SU-DHL-6 (cell line): ENCODE measurements at regions not wholly inside any gene's neighbourhood (a gene's known extent, or its start where the extent isn't known, plus 50 kb on each side); places are given as distances from the start of the nearest gene placed in this dataset.

Source experiments
- H2AFZ ChIP-seq: fragments of 200-600 bp; sonication (generic); 2 replicates; pipeline ENCODE4 v1.6.1; 2014; ENCODE audit warnings: low read depth, mild to moderate bottlenecking, moderate library complexity, mixed read lengths, antibody characterized with exemption, low read length; ENCODE audit not compliant: severe bottlenecking
- H3F3A ChIP-seq: fragments of 200-600 bp; shearing (Covaris generic); 2 replicates; pipeline ENCODE4 v1.6.0; 2016; ENCODE audit warnings: antibody characterized with exemption, mild to moderate bottlenecking; ENCODE audit not compliant: insufficient read depth
- H3K27ac ChIP-seq: fragments of 200-600 bp; sonication (generic); 2 replicates; pipeline ENCODE4 v1.5.1; 2016; ENCODE audit warnings: low read depth, mild to moderate bottlenecking, low read length, moderate library complexity, mixed read lengths
- H3K27me3 ChIP-seq: fragments of 200-600 bp; sonication (generic), shearing (Covaris generic); 2 replicates; pipeline ENCODE4 v1.6.0; 2014; ENCODE audit warnings: mild to moderate bottlenecking, low read length
- H3K36me3 ChIP-seq: fragments of 200-600 bp; sonication (generic); 2 replicates; pipeline ENCODE4 v1.6.1; 2014; ENCODE audit warnings: mild to moderate bottlenecking, low read length, mixed read lengths
- H3K4me2 ChIP-seq: fragments of 300-600, 200-600 bp; shearing (Covaris generic), sonication (generic); 2 replicates; pipeline ENCODE4 v1.6.0; 2014; ENCODE audit warnings: low read length, low read depth, mild to moderate bottlenecking; ENCODE audit not compliant: poor library complexity, severe bottlenecking
- H3K4me3 ChIP-seq: fragments of 200-600 bp; sonication (generic); 2 replicates; pipeline ENCODE4 v1.5.1; 2014; ENCODE audit warnings: antibody characterized with exemption, low read length, mild to moderate bottlenecking, mixed read lengths; ENCODE audit not compliant: insufficient read depth, poor library complexity, severe bottlenecking
- H3K79me2 ChIP-seq: fragments of 200-600 bp; sonication (generic); 2 replicates; pipeline ENCODE4 v1.6.1; 2014; ENCODE audit warnings: mild to moderate bottlenecking, low read length, moderate library complexity; ENCODE audit not compliant: insufficient read depth
- H3K9ac ChIP-seq: fragments of 200-600 bp; sonication (generic); 2 replicates; pipeline ENCODE4 v1.7.0; 2014; ENCODE audit warnings: mild to moderate bottlenecking, low read length
- H3K9me2 ChIP-seq: fragments of 200-600 bp; sonication (generic); replicated peaks from 2 replicates; pipeline ENCODE4 v1.6.1; 2014; ENCODE audit warnings: low read length; ENCODE audit not compliant: insufficient read depth
- H3K9me3 ChIP-seq: fragments of 200-600 bp; sonication (generic); 2 replicates; pipeline ENCODE4 v1.6.1; 2014; ENCODE audit warnings: low read length, mixed read lengths; ENCODE audit not compliant: insufficient read depth
- H4K20me1 ChIP-seq: fragments of 200-600 bp; sonication (generic); 2 replicates; pipeline ENCODE4 v1.6.1; 2014; ENCODE audit warnings: low read depth, mild to moderate bottlenecking, antibody characterized with exemption, low read length, moderate library complexity, mixed read lengths
- EZH2phosphoT487 ChIP-seq: fragments of 200-600 bp; sonication (generic), shearing (Covaris generic); conservative IDR thresholded peaks from 2 replicates; pipeline ENCODE4 v1.6.1; 2018; ENCODE audit warnings: mild to moderate bottlenecking, antibody characterized with exemption, low read length, moderate library complexity, mixed read lengths
- TF ChIP-seq, protein P1 (sequence below): fragments of 200-600 bp; sonication (generic); IDR thresholded peaks from one replicate; pipeline ENCODE4 v1.5.1; 2017; ENCODE audit warnings: antibody characterized with exemption, mild to moderate bottlenecking, low read length, moderate library complexity; ENCODE audit not compliant: insufficient read depth, poor library complexity, severe bottlenecking

DNA sequence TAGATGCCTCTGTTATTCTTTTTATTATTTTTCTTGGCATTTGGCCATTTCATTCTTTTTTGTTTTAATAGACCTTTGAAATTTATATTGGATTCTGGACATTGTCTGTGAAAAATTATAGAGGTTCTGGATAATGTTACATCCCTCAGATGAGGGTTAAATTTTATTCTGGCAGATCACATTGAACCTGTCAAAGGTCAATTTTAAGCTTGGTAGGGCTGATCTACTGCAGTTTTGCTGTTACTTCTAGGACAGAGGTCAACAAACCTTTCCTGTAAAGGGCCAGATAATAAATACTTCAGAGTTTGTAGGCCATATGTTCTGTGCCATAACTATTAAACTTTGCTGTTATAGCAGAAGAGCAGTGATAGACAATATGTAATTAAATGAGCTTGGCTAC, 318.9 kb upstream of the DPPA4 start:
- H3K27me3 ChIP-seq: no peaks in the 10 kb centered on the region
- no peak overlapping the region for H3K4me3 ChIP-seq
- no peak overlapping the region for H2AFZ ChIP-seq
- H3K27ac ChIP-seq: no peak overlapping the region
- no peaks in the 10 kb centered on the region for H3K9me3 ChIP-seq
- no peak overlapping the region for H3K9ac ChIP-seq
- H3K9me2 ChIP-seq: no peaks in the 10 kb centered on the region
- TF ChIP-seq EZH2phosphoT487: no peak
- TF ChIP-seq, protein P1, sequence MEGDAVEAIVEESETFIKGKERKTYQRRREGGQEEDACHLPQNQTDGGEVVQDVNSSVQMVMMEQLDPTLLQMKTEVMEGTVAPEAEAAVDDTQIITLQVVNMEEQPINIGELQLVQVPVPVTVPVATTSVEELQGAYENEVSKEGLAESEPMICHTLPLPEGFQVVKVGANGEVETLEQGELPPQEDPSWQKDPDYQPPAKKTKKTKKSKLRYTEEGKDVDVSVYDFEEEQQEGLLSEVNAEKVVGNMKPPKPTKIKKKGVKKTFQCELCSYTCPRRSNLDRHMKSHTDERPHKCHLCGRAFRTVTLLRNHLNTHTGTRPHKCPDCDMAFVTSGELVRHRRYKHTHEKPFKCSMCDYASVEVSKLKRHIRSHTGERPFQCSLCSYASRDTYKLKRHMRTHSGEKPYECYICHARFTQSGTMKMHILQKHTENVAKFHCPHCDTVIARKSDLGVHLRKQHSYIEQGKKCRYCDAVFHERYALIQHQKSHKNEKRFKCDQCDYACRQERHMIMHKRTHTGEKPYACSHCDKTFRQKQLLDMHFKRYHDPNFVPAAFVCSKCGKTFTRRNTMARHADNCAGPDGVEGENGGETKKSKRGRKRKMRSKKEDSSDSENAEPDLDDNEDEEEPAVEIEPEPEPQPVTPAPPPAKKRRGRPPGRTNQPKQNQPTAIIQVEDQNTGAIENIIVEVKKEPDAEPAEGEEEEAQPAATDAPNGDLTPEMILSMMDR: no peak
- H3K79me2 ChIP-seq: no peaks in the 10 kb centered on the region
- no peaks in the 10 kb centered on the region; the same call in 1 of the 2 replicates for H3K36me3 ChIP-seq
- H4K20me1 ChIP-seq: no peaks in the 10 kb centered on the region
- no peak overlapping the region for H3K4me2 ChIP-seq
- no peaks in the 10 kb centered on the region for H3F3A ChIP-seq

DNA sequence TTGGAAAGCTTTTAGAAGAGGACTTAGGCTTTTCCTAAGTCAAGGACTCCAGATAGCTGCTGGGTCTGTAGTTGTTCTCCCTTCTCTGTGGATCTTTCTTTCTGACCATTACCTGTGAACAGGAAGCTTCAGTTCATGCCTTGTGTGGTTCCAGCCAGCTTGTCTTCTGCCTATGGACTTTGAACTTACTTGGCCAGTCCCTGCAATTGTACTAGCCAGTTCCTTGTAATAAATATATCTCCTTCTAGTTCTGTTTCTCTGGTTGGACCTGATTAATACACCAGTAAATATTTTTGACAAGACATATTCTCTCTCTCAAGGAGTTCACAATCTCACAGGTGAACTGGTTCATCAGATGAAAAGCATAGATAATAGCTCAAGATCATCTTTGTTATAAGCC, 341.3 kb upstream of the DPPA4 start:
- H3K79me2 ChIP-seq: no peaks in the 10 kb centered on the region
- H4K20me1 ChIP-seq: no peaks in the 10 kb centered on the region
- no peaks in the 10 kb centered on the region for H3F3A ChIP-seq
- H3K27ac ChIP-seq: no peak overlapping the region
- no peaks in the 10 kb centered on the region for H3K36me3 ChIP-seq
- no peaks in the 10 kb centered on the region for H3K9me3 ChIP-seq
- H3K9ac ChIP-seq: no peak overlapping the region
- H3K9me2 ChIP-seq: no peaks in the 10 kb centered on the region
- no peak overlapping the region for H3K4me2 ChIP-seq
- no peak overlapping the region for H3K4me3 ChIP-seq
- H2AFZ ChIP-seq: no peak overlapping the region
- no peaks in the 10 kb centered on the region for H3K27me3 ChIP-seq
- TF ChIP-seq, protein P1: no peak
- no peak for TF ChIP-seq EZH2phosphoT487

DNA sequence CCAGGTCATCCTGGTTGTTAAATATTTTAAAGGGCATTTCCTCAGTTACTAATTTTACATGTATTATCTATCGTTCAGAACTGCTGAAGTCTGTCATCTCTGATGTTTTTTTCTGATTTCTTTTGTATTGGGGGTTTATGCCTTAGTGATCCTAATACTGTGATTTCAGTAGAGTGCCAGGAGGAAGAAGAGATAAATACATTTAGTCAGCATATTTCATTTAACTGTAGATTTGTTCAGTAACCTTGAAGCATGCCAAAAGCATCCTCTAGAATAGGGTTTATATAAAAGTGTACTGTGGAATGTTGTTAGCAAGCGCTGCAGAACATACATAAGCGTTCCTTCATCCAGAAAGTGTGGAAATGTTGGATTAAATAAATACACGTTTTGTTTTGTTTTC, 342.3 kb upstream of the DPPA4 start:
- Histone ChIP-seq H3K4me2 (no peak overlapping the region), H3K79me2 (no peaks in the 10 kb centered on the region), H3K9ac (no peak overlapping the region), H3K4me3 (no peak overlapping the region), H4K20me1 (no peaks in the 10 kb centered on the region), H3K27me3 (no peaks in the 10 kb centered on the region), H2AFZ (no peak overlapping the region), H3K9me2 (no peaks in the 10 kb centered on the region), H3K27ac (no peak overlapping the region), H3F3A (no peaks in the 10 kb centered on the region), H3K9me3 (no peaks in the 10 kb centered on the region), H3K36me3 (no peaks in the 10 kb centered on the region)
- TF ChIP-seq EZH2phosphoT487: no peak
- TF ChIP-seq, protein P1: no peak
